SK-N-SH (cell line): ENCODE measurements at regions not wholly inside any gene's neighbourhood (a gene's known extent, or its start where the extent isn't known, plus 50 kb on each side); places are given as distances from the start of the nearest gene placed in this dataset.
A peak's percentile ranks its signal among the peaks of the same experiment; 100 is the strongest.

Source experiments
- CTCF ChIA-PET: fragments of 300-600, 350-600 bp; formaldehyde crosslinking; extraction: SDS; loops from one replicate; lab custom pipeline; 2021; lab: Yijun Ruan, JAX
- POLR2A ChIA-PET: fragments of 350-600 bp; sonication (Branson Sonifier 250); formaldehyde crosslinking; extraction: SDS; loops from one replicate; lab custom pipeline; 2020; ENCODE audit warnings: antibody characterized with exemption, inconsistent platforms; lab: Yijun Ruan, JAX
- DNase-seq: peaks from one replicate; pipeline ENCODE4 v3.0.0; 2012
- H2AFZ ChIP-seq: fragments of 200-600 bp; sonication (generic); 2 replicates; pipeline ENCODE4 v1.8.1; 2016; ENCODE audit warnings: antibody characterized with exemption, mild to moderate bottlenecking, low read depth
- H3F3A ChIP-seq: fragments of 200-600 bp; sonication (generic); replicated peaks from 2 replicates; pipeline ENCODE3; 2016; ENCODE audit warnings: antibody characterized with exemption, mild to moderate bottlenecking; ENCODE audit not compliant: insufficient read depth
- H3K27ac ChIP-seq, 2 experiments: fragments of 200-500 bp in 1 of 2; fragments of 200-600 bp in 1 of 2; sonication (Bioruptor generic) in 1 of 2; sonication (generic), shearing (Covaris generic) in 1 of 2; 2 replicates each; pipeline versions ENCODE4 v1.5.1 to v1.6.1; 2014 to 2016; ENCODE audit warnings: low read depth in 2 of 2, inconsistent platforms in 1 of 2, low read length in 1 of 2, mild to moderate bottlenecking in 1 of 2, mixed read lengths in 1 of 2
- H3K27me3 ChIP-seq: fragments of 200-600 bp; sonication (generic), shearing (Covaris generic); 2 replicates; pipeline ENCODE4 v1.6.1; 2016; ENCODE audit warnings: mixed run types; ENCODE audit not compliant: insufficient read depth
- H3K36me3 ChIP-seq, 2 experiments: fragments of 200-500 bp in 1 of 2; fragments of 200-600 bp in 1 of 2; sonication (Bioruptor generic) in 1 of 2; sonication (generic) in 1 of 2; replicated peaks in 1 of 2; 2 replicates each; pipeline versions ENCODE3 to v1.5.1; 2014 to 2016; ENCODE audit warnings: low read length in 1 of 2, mild to moderate bottlenecking in 1 of 2; ENCODE audit not compliant: insufficient read depth in 2 of 2, control insufficient read depth in 1 of 2
- H3K4me1 ChIP-seq, 2 experiments: fragments of 200-500 bp in 1 of 2; fragments of 200-600 bp in 1 of 2; sonication (Bioruptor generic) in 1 of 2; sonication (generic), shearing (Covaris generic) in 1 of 2; 2 replicates each; pipeline versions ENCODE4 v1.5.1 to v1.6.1; 2014 to 2016; ENCODE audit warnings: low read depth in 1 of 2, low read length in 1 of 2, mixed run types in 1 of 2; ENCODE audit not compliant: insufficient read depth in 2 of 2, control insufficient read depth in 1 of 2
- H3K4me2 ChIP-seq: fragments of 200-600 bp; sonication (generic), shearing (Covaris generic); 2 replicates; pipeline ENCODE4 v1.6.1; 2017; ENCODE audit warnings: mixed run types
- H3K4me3 ChIP-seq, 2 experiments: fragments of 200-500 bp in 1 of 2; fragments of 200-600 bp in 1 of 2; sonication (Bioruptor generic) in 1 of 2; sonication (generic), shearing (Covaris generic) in 1 of 2; 2 replicates each; pipeline versions ENCODE4 v1.5.1 to v1.8.1; 2014 to 2016; ENCODE audit warnings: low read depth in 2 of 2, inconsistent platforms in 1 of 2, low read length in 1 of 2, mild to moderate bottlenecking in 1 of 2, mixed read lengths in 1 of 2, moderate library complexity in 1 of 2
- H3K79me2 ChIP-seq: fragments of 200-600 bp; sonication (generic); 2 replicates; pipeline ENCODE4 v1.8.1; 2017; ENCODE audit warnings: mild to moderate bottlenecking; ENCODE audit not compliant: insufficient read depth
- H3K9ac ChIP-seq: fragments of 200-600 bp; sonication (generic); 2 replicates; pipeline ENCODE4 v1.6.1; 2017; ENCODE audit warnings: mixed run types
- H3K9me2 ChIP-seq: fragments of 200-600 bp; sonication (generic); 2 replicates; pipeline ENCODE4 v1.6.1; 2017; ENCODE audit warnings: mixed run types
- H3K9me3 ChIP-seq: fragments of 200-600 bp; sonication (generic); 2 replicates; pipeline ENCODE4 v1.6.1; 2017; ENCODE audit warnings: mixed run types, mild to moderate bottlenecking, moderate library complexity
- H4K20me1 ChIP-seq: fragments of 200-600 bp; sonication (generic); 2 replicates; pipeline ENCODE4 v1.6.1; 2017; ENCODE audit warnings: mild to moderate bottlenecking, mixed run types; ENCODE audit not compliant: insufficient read depth
- ELF1 ChIP-seq: IDR thresholded peaks from 2 replicates; pipeline ENCODE4 v1.4.0; 2012
- EP300 ChIP-seq, 2 experiments: IDR thresholded peaks; 2 replicates each; pipeline versions ENCODE4 v1.4.0 to v1.6.1; 2012; ENCODE audit warnings: borderline replicate concordance in 1 of 2, low read depth in 1 of 2, low read length in 1 of 2
- FOSL2 ChIP-seq: IDR thresholded peaks from 2 replicates; pipeline ENCODE4 v1.4.0; 2012; ENCODE audit warnings: low read depth, mild to moderate bottlenecking, moderate library complexity, borderline replicate concordance
- FOXJ3 ChIP-seq: sonication (generic); formaldehyde crosslinking; IDR thresholded peaks from 2 replicates; pipeline ENCODE4 v1.5.1; 2020; ENCODE audit warnings: mild to moderate bottlenecking, missing genetic modification reagents
- JUND ChIP-seq: IDR thresholded peaks from 2 replicates; pipeline ENCODE4 v1.4.0; 2012
- MAX ChIP-seq: IDR thresholded peaks from 2 replicates; pipeline ENCODE4 v1.4.0; 2012; ENCODE audit warnings: low read depth
- MEF2A ChIP-seq: IDR thresholded peaks from 2 replicates; pipeline ENCODE4 v1.4.0; 2012; ENCODE audit warnings: low read depth, borderline replicate concordance
- PBX3 ChIP-seq: IDR thresholded peaks from 2 replicates; pipeline ENCODE4; 2012
- POLR2AphosphoS5 ChIP-seq: IDR thresholded peaks from 2 replicates; pipeline ENCODE4 v1.6.1; 2012; ENCODE audit warnings: low read depth, low read length
- RCOR1 ChIP-seq: fragments of 150-350 bp; IDR thresholded peaks from 2 replicates; pipeline ENCODE4 v1.6.1; 2017; ENCODE audit warnings: antibody characterized with exemption, low read length
- REST ChIP-seq: IDR thresholded peaks from 2 replicates; pipeline ENCODE4 v1.6.1; 2012; ENCODE audit warnings: mild to moderate bottlenecking, low read depth, low read length, moderate library complexity
- RFX5 ChIP-seq: IDR thresholded peaks from 2 replicates; pipeline ENCODE4 v1.6.1; 2012; ENCODE audit warnings: mild to moderate bottlenecking, improper control_type of control experiment, low read length
- SIN3A ChIP-seq: IDR thresholded peaks from 2 replicates; pipeline ENCODE4 v1.6.1; 2012; ENCODE audit warnings: low read depth, mild to moderate bottlenecking, low read length, moderate library complexity, borderline replicate concordance
- SMC3 ChIP-seq: IDR thresholded peaks from 2 replicates; pipeline ENCODE4 v1.6.1; 2012; ENCODE audit warnings: low read depth, low read length, improper control_type of control experiment
- TCF12 ChIP-seq: IDR thresholded peaks from 2 replicates; pipeline ENCODE4 v1.4.0; 2012
- TEAD4 ChIP-seq: IDR thresholded peaks from 2 replicates; pipeline ENCODE4 v1.4.0; 2012; ENCODE audit warnings: mild to moderate bottlenecking, borderline replicate concordance; ENCODE audit not compliant: insufficient read depth
- USF1 ChIP-seq: IDR thresholded peaks from 2 replicates; pipeline ENCODE4 v1.4.0; 2012; ENCODE audit warnings: low read depth, borderline replicate concordance
- WGBS: methylation state at CpG from one replicate; pipeline ENCODE4 v1.1.6; 2017; ENCODE audit warnings: low lambda C conversion rate; 5-methylcytosine and 5-hydroxymethylcytosine counted together

GRCh38 chr11:69894648-69895047, 75.4 kb upstream of the FGF3 start:
- POLR2A ChIA-PET: interaction anchor here (1.3 kb wide), 1 partner anchor 11 kb away, joined by 7 read pairs; no protein-coding TSS in a partner anchor
- no peak overlapping the region for H3K4me2 ChIP-seq
- 66% methylated on average over 8 of the region's 8 CpGs for WGBS
- H3K4me1 ChIP-seq: peaks cover 0 to 32% of the 10 kb centered on the region in 2 experiments; a peak in 2 of 4 replicates
- DNase-seq: no peak
- H3K27ac ChIP-seq: peak overlapping the region in 1 of 2 experiments; percentile 98; a peak in 2 of 4 replicates
- H2AFZ ChIP-seq: no peak overlapping the region
- H3K79me2 ChIP-seq: no peaks in the 10 kb centered on the region
- no peaks in the 10 kb centered on the region for H3K36me3 ChIP-seq
- no peaks in the 10 kb centered on the region for H4K20me1 ChIP-seq
- no peak overlapping the region for H3K4me3 ChIP-seq
- no peaks in the 10 kb centered on the region for H3F3A ChIP-seq
- H3K9ac ChIP-seq: no peak overlapping the region
- no peak for TF ChIP-seq REST
- TF ChIP-seq FOXJ3 (CRISPR knock-in tag): no peak
- TF ChIP-seq TCF12: no peak
- no peak for TF ChIP-seq USF1
- no peak for TF ChIP-seq MAX
- TF ChIP-seq FOSL2: no peak
- no peak for TF ChIP-seq SMC3
- TF ChIP-seq EP300 (IDR thresholded peaks at IDR 0.05; ENCODE audit: borderline replicate concordance in 1 of 2, low read depth in 1 of 2, low read length in 1 of 2): no peak
- no peaks in the 10 kb centered on the region for H3K9me3 ChIP-seq
- CTCF ChIA-PET: interaction anchor here (1.2 to 13.3 kb wide), 7 partner anchors 11 to 297 kb away, joined by 3 to 249 read pairs (median 7); no protein-coding TSS in a partner anchor
- H3K27me3 ChIP-seq: peaks cover 23% of the 10 kb centered on the region; the same call in 1 of the 2 replicates
- no peaks in the 10 kb centered on the region for H3K9me2 ChIP-seq

GRCh38 chr11:69896250-69896649, 77.0 kb upstream of the FGF3 start:
- Histone ChIP-seq H2AFZ (no peak overlapping the region), H3K9ac (no peak overlapping the region), H3F3A (no peaks in the 10 kb centered on the region), H3K4me1 (peaks cover 0 to 37% of the 10 kb centered on the region in 2 experiments; a peak in 2 of 4 replicates), H4K20me1 (no peaks in the 10 kb centered on the region), H3K9me3 (no peaks in the 10 kb centered on the region), H3K27me3 (peaks cover 23% of the 10 kb centered on the region; the same call in 1 of the 2 replicates), H3K27ac (no peak overlapping the region), H3K36me3 (no peaks in the 10 kb centered on the region), H3K4me2 (no peak overlapping the region), H3K9me2 (no peaks in the 10 kb centered on the region), H3K79me2 (no peaks in the 10 kb centered on the region), H3K4me3 (no peak overlapping the region)
- no peak for TF ChIP-seq JUND
- TF ChIP-seq RFX5: no peak
- no peak for TF ChIP-seq FOXJ3 (CRISPR knock-in tag)
- TF ChIP-seq FOSL2: no peak
- TF ChIP-seq PBX3: no peak
- no peak for TF ChIP-seq ELF1
- no peak for TF ChIP-seq SMC3
- TF ChIP-seq SIN3A: no peak
- no peak for TF ChIP-seq POLR2AphosphoS5
- TF ChIP-seq MEF2A: no peak
- TF ChIP-seq TEAD4: no peak
- no peak for TF ChIP-seq RCOR1
- no peak for DNase-seq
- ChIA-PET POLR2A (no interaction called here), CTCF (interaction anchor here (1.1 to 13.3 kb wide), 3 partner anchors 12 to 192 kb away, joined by 3 to 249 read pairs (median 7); partner anchors contain the start of gene FGF19)
